ENCODE measurements at regions not wholly inside any gene's neighbourhood (a gene's known extent, or its start where the extent isn't known, plus 50 kb on each side); places are given as distances from the start of the nearest gene placed in this dataset.

- H3K4me3 ChIP-seq: no peak overlapping the region
- TF ChIP-seq EHMT2 (IDR thresholded peaks at IDR 0.05; ENCODE audit: low read depth): no peak
- TF ChIP-seq NR3C1 (IDR thresholded peaks at IDR 0.05): no peak
- TF ChIP-seq BHLHE40 (IDR thresholded peaks at IDR 0.05; ENCODE audit: low read depth, low read length): no peak
- no peak for TF ChIP-seq CTCF (IDR thresholded peaks at IDR 0.05)
- TF ChIP-seq, protein P1, sequence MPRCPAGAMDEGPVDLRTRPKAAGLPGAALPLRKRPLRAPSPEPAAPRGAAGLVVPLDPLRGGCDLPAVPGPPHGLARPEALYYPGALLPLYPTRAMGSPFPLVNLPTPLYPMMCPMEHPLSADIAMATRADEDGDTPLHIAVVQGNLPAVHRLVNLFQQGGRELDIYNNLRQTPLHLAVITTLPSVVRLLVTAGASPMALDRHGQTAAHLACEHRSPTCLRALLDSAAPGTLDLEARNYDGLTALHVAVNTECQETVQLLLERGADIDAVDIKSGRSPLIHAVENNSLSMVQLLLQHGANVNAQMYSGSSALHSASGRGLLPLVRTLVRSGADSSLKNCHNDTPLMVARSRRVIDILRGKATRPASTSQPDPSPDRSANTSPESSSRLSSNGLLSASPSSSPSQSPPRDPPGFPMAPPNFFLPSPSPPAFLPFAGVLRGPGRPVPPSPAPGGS (IDR thresholded peaks at IDR 0.05): no peak
- no peak for TF ChIP-seq MAZ (IDR thresholded peaks at IDR 0.05; ENCODE audit: borderline replicate concordance, low read depth, low read length)
- TF ChIP-seq RCOR1 (IDR thresholded peaks at IDR 0.05; ENCODE audit: low read depth, low read length): no peak
- TF ChIP-seq CBX2 (IDR thresholded peaks at IDR 0.05; ENCODE audit: borderline replicate concordance, low read depth): no peak
- TF ChIP-seq FOXS1 (CRISPR knock-in tag; IDR thresholded peaks at IDR 0.05): no peak
- no peaks in the 10 kb centered on the region for H3K4me1 ChIP-seq
- no peak for ATAC-seq
- CTCF ChIA-PET: no interaction called here
- no peak for DNase-seq (ENCODE audit: low read depth in 1 of 2, low spot score in 1 of 2)
- no peak for FAIRE-seq
- H3K4me2 ChIP-seq: no peak overlapping the region
- no peaks in the 10 kb centered on the region for H3K9me3 ChIP-seq
- WGBS (ENCODE audit: missing lambda C conversion rate): 0% methylated on average over 2 of the region's 2 CpGs
- POLR2A ChIA-PET: no interaction called here
- no peak overlapping the region for H3K27ac ChIP-seq
Observed at GRCh38 chr1:68805097-68805641, 308.3 kb upstream of the DEPDC1 start.

DNA sequence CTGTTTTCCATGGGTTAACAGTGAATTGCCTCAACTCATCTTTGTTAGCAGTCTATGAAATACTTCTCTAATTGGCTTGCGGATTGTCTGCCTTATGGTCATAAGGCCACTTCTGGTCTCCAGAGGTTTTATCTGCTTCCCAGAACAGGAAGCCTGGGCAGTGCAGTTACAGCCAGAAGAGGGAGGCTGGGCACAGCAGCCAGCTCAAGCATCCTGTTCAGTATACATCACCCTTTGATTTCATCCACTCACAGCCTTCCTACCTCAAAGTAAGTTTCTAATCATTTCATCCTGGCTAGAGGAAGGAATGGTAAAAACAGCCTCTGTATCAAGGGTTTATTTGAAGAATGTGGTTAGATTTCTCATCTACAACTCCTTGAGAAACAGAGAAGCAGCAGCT, 311.5 kb upstream of the DEPDC1 start:
- no peaks in the 10 kb centered on the region for H3K4me1 ChIP-seq
- no peak for FAIRE-seq
- no peak for DNase-seq (ENCODE audit: low read depth in 1 of 2, low spot score in 1 of 2)
- no peak overlapping the region for H3K4me3 ChIP-seq
- no peak overlapping the region for H3K27ac ChIP-seq
- POLR2A ChIA-PET: no interaction called here
- CTCF ChIA-PET: no interaction called here
- TF ChIP-seq RAD21 (conservative IDR thresholded peaks at IDR 0.05 in 1 of 2, IDR thresholded peaks at IDR 0.05 in 1 of 2): no peak
- TF ChIP-seq CTCF (IDR thresholded peaks at IDR 0.05): no peak
- TF ChIP-seq HOXB5 (CRISPR knock-in tag; IDR thresholded peaks at IDR 0.05): no peak
- TF ChIP-seq RNF2 (IDR thresholded peaks at IDR 0.05; ENCODE audit: borderline replicate concordance, low read depth): no peak
- TF ChIP-seq FOSL2 (IDR thresholded peaks at IDR 0.05): no peak
- TF ChIP-seq FOSL2 (CRISPR knock-in tag; IDR thresholded peaks at IDR 0.05): no peak
- H3K9me3 ChIP-seq: no peaks in the 10 kb centered on the region
- H3K4me2 ChIP-seq: no peak overlapping the region
- ATAC-seq: no peak
- WGBS (ENCODE audit: missing lambda C conversion rate): 0% methylated on average over 1 of the region's 1 CpG

- ChIA-PET CTCF (no interaction called here), POLR2A (no interaction called here)
- Histone ChIP-seq H3K9me3 (no peaks in the 10 kb centered on the region), H3K4me1 (no peaks in the 10 kb centered on the region), H3K4me2 (no peak overlapping the region), H3K27ac (no peak overlapping the region), H3K4me3 (no peak overlapping the region)
- no peak for FAIRE-seq
- ATAC-seq: no peak
- 2% methylated on average over 5 of the region's 5 CpGs for WGBS (ENCODE audit: missing lambda C conversion rate)
- DNase-seq (ENCODE audit: low read depth in 1 of 2, low spot score in 1 of 2): no peak
- TF ChIP-seq USF2 (IDR thresholded peaks at IDR 0.05) (no peak), ZC3H11A (IDR thresholded peaks at IDR 0.05) (no peak), JUN (IDR thresholded peaks at IDR 0.05) (no peak), HOXA7 (CRISPR knock-in tag; IDR thresholded peaks at IDR 0.05) (no peak), EP300 (IDR thresholded peaks at IDR 0.05) (no peak), KDM1A (IDR thresholded peaks at IDR 0.05; ENCODE audit: low read depth) (no peak), BHLHE40 (IDR thresholded peaks at IDR 0.05; ENCODE audit: low read depth, low read length) (no peak), REST (IDR thresholded peaks at IDR 0.05) (no peak)
- TF ChIP-seq, protein P1 (IDR thresholded peaks at IDR 0.05): no peak
- TF ChIP-seq, protein P2, sequence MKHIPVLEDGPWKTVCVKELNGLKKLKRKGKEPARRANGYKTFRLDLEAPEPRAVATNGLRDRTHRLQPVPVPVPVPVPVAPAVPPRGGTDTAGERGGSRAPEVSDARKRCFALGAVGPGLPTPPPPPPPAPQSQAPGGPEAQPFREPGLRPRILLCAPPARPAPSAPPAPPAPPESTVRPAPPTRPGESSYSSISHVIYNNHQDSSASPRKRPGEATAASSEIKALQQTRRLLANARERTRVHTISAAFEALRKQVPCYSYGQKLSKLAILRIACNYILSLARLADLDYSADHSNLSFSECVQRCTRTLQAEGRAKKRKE (CRISPR knock-in tag; IDR thresholded peaks at IDR 0.05; ENCODE audit: low read depth): no peak
Observed at GRCh38 chr1:68811806-68812205, 314.9 kb upstream of the DEPDC1 start.

Measured in A549 (cell line).